G401 (cell line): ENCODE measurements at regions not wholly inside any gene's neighbourhood (a gene's known extent, or its start where the extent isn't known, plus 50 kb on each side); places are given as distances from the start of the nearest gene placed in this dataset.

Experiments
- DNase-seq: peaks from one replicate; pipeline ENCODE4 v3.0.0-alpha.2; 2015; ENCODE audit warnings: low spot score
- in situ Hi-C: cut with HindIII; loops from 2 replicates; pipeline ENCODE4 v1.10.0; 2016; ENCODE audit warnings: low sequenced_read_pairs, mixed read lengths

- no peak for DNase-seq
- in situ Hi-C loops, result no loop called here
These were observed 50.3 kb upstream of the MAP10 start for GRCh38 chr1:232754930-232755329.
